Esophagus squamous epithelium (tissue), 5 donors: ENCODE measurements at regions not wholly inside any gene's neighbourhood (a gene's known extent, or its start where the extent isn't known, plus 50 kb on each side); places are given as distances from the start of the nearest gene placed in this dataset.
"Not testable (repeated sequence)": the region's sequence is repeated elsewhere in the genome, so short reads cannot be mapped to it uniquely, and the experiment has no call there.

Source experiments
- DNase-seq: peaks from one replicate; lab custom pipeline; 2025; lab: John Stamatoyannopoulos, UW
- H3K27ac ChIP-seq, 4 donors: fragments of 200-600 bp; sonication (generic); one replicate each; pipeline ENCODE4 v1.5.1; 2016 to 2019; ENCODE audit warnings: mild to moderate bottlenecking in 1 of 4
- H3K27me3 ChIP-seq, 4 donors: fragments of 200-600 bp; sonication (generic); 1 replicate in 3 of 4; 2 replicates in 1 of 4; pipeline versions ENCODE4 v1.5.1 to v1.6.0; 2017 to 2021; ENCODE audit warnings: antibody characterized with exemption in 1 of 4
- H3K36me3 ChIP-seq, 3 donors: fragments of 200-600 bp; sonication (generic); one replicate each; pipeline ENCODE4 v1.5.1; 2016 to 2019
- H3K4me1 ChIP-seq, 3 donors: fragments of 200-600 bp; sonication (generic); one replicate each; pipeline ENCODE4 v1.5.1; 2017 to 2019
- H3K4me3 ChIP-seq, 4 donors: fragments of 200-600 bp; sonication (generic); 1 replicate in 3 of 4; 2 replicates in 1 of 4; pipeline ENCODE4 v1.5.1; 2016 to 2019; ENCODE audit warnings: mild to moderate bottlenecking in 2 of 4, moderate library complexity in 1 of 4
- H3K9me3 ChIP-seq, 3 donors: fragments of 200-600 bp; sonication (generic); one replicate each; pipeline ENCODE4 v1.5.1; 2016 to 2019
- CTCF ChIP-seq, 6 experiments: fragments of 450-650 bp in 4 of 6; fragments of 200-600 bp in 2 of 6; sonication (generic) in 2 of 6; IDR thresholded peaks; one replicate each; pipeline ENCODE4 v1.5.1; 2016 to 2019; ENCODE audit warnings: antibody characterized with exemption in 6 of 6, mild to moderate bottlenecking in 4 of 6, moderate library complexity in 4 of 6
- POLR2A ChIP-seq, 4 donors: fragments of 450-650 bp; IDR thresholded peaks; one replicate each; pipeline ENCODE4 v1.6.1; 2017; ENCODE audit warnings: antibody characterized with exemption in 4 of 4, mild to moderate bottlenecking in 4 of 4, moderate library complexity in 3 of 4
- WGBS, 2 donors: methylation state at CpG; one replicate each; pipeline ENCODE4 v1.1.5; 2018; 5-methylcytosine and 5-hydroxymethylcytosine counted together
- intact Hi-C: fragments of 100-400 bp; cut with DNase I; formaldehyde crosslinking; loops from one replicate; pipeline ENCODE4 v1.15.0; 2022
- donor health status: DM: yes; HTN: yes; CAD: no.

GRCh38 chr12:83462419-83462818, 775.7 kb downstream of the TMTC2 start:
- no peak for DNase-seq
- Histone ChIP-seq H3K27ac (no peak overlapping the region), H3K27me3 (no peaks in the 10 kb centered on the region), H3K4me1 (no peaks in the 10 kb centered on the region), H3K9me3 (no peaks in the 10 kb centered on the region), H3K36me3 (no peaks in the 10 kb centered on the region), H3K4me3 (no peak overlapping the region)
- TF ChIP-seq CTCF (IDR thresholded peaks at IDR 0.05): no peak
- no peak for TF ChIP-seq POLR2A (IDR thresholded peaks at IDR 0.05)
- intact Hi-C loops: no loop called here

GRCh38 chr12:83461336-83461935, 774.7 kb downstream of the TMTC2 start:
- 51 to 61% methylated on average over 3 of the region's 3 CpGs for WGBS, 2 donors
- DNase-seq: no peak
- Histone ChIP-seq H3K4me3 (no peak overlapping the region), H3K36me3 (no peaks in the 10 kb centered on the region), H3K27ac (no peak overlapping the region), H3K4me1 (no peaks in the 10 kb centered on the region), H3K27me3 (no peaks in the 10 kb centered on the region), H3K9me3 (no peaks in the 10 kb centered on the region)
- TF ChIP-seq CTCF (IDR thresholded peaks at IDR 0.05) (no peak), POLR2A (IDR thresholded peaks at IDR 0.05) (no peak)
- intact Hi-C loops: no loop called here

- intact Hi-C loops: no loop called here
- Histone ChIP-seq H3K4me3 (no peak overlapping the region), H3K36me3 (no peaks in the 10 kb centered on the region), H3K4me1 (no peaks in the 10 kb centered on the region), H3K9me3 (no peaks in the 10 kb centered on the region), H3K27ac (no peak overlapping the region), H3K27me3 (no peaks in the 10 kb centered on the region)
- TF ChIP-seq POLR2A (IDR thresholded peaks at IDR 0.05) (no peak), CTCF (IDR thresholded peaks at IDR 0.05) (no peak)
- DNase-seq: no peak
- WGBS, 2 donors: 81 to 97% methylated on average over 2 of the region's 2 CpGs
Measured at GRCh38 chr12:83451189-83451588, 764.5 kb downstream of the TMTC2 start.

GRCh38 chr12:83434600-83434999, 747.9 kb downstream of the TMTC2 start:
- no peak overlapping the region for H3K27ac ChIP-seq
- H3K27me3 ChIP-seq: no peaks in the 10 kb centered on the region
- H3K4me3 ChIP-seq: no peak overlapping the region
- intact Hi-C loops: no loop called here
- no peak for TF ChIP-seq POLR2A (IDR thresholded peaks at IDR 0.05)
- no peak for TF ChIP-seq CTCF (IDR thresholded peaks at IDR 0.05)
- no peaks in the 10 kb centered on the region for H3K4me1 ChIP-seq
- H3K36me3 ChIP-seq: no peaks in the 10 kb centered on the region
- DNase-seq: no peak
- no peaks in the 10 kb centered on the region for H3K9me3 ChIP-seq
- 29 to 60% methylated on average over 1 of the region's 1 CpG for WGBS, 2 donors

- Histone ChIP-seq H3K4me1 (no peaks in the 10 kb centered on the region), H3K36me3 (no peaks in the 10 kb centered on the region), H3K27me3 (no peaks in the 10 kb centered on the region), H3K4me3 (no peak overlapping the region), H3K27ac (no peak overlapping the region), H3K9me3 (peaks cover 0 to 4% (median 0%) of the 10 kb centered on the region in 3 donors)
- intact Hi-C loops: no loop called here
- TF ChIP-seq CTCF (IDR thresholded peaks at IDR 0.05): no peak
- TF ChIP-seq POLR2A (IDR thresholded peaks at IDR 0.05): no peak
- no peak for DNase-seq
- 83% methylated on average over 3 of the region's 3 CpGs; no CpG with 5 or more reads in 1 of the 2 donors for WGBS, 2 donors
Measured at GRCh38 chr12:83432176-83432719, 745.5 kb downstream of the TMTC2 start.

- H3K4me1 ChIP-seq, DNase-seq, H3K9me3 ChIP-seq, H3K27ac ChIP-seq, H3K4me3 ChIP-seq, H3K27me3 ChIP-seq, H3K36me3 ChIP-seq, intact Hi-C loops: not testable (repeated sequence)
- WGBS, 2 donors: 75 to 77% methylated on average over 2 of the region's 2 CpGs
Measured at GRCh38 chr12:83427586-83428136, 741.0 kb downstream of the TMTC2 start.
